Right lobe of liver (tissue), 6 donors: ENCODE measurements at regions not wholly inside any gene's neighbourhood (a gene's known extent, or its start where the extent isn't known, plus 50 kb on each side); places are given as distances from the start of the nearest gene placed in this dataset.

ENCODE experiments used
- ATAC-seq, 4 donors: fragments of 200-7000 bp; cut with Tn5 transposase; one replicate each; pipeline ENCODE4 v1.9.1; 2020; ENCODE audit warnings: mild to moderate bottlenecking in 4 of 4, moderate library complexity in 4 of 4
- DNase-seq, 3 donors: peaks; one replicate each; pipeline ENCODE4 v3.0.0-alpha.2; 2020
- H3K27ac ChIP-seq, 3 donors: fragments of 200-600 bp; one replicate each; pipeline ENCODE4 v1.8.0; 2022
- H3K27me3 ChIP-seq, 2 donors: fragments of 200-600 bp; one replicate each; pipeline ENCODE4 v1.8.0; 2022
- H3K36me3 ChIP-seq, 4 donors: fragments of 200-600 bp; sonication (generic) in 1 of 4; one replicate each; pipeline versions ENCODE4 v1.5.1 to v1.8.0; 2017 to 2022; ENCODE audit warnings: control low read depth in 1 of 4
- H3K4me1 ChIP-seq, 4 donors: fragments of 200-600 bp; sonication (generic) in 1 of 4; one replicate each; pipeline versions ENCODE4 v1.5.1 to v1.8.0; 2017 to 2022; ENCODE audit warnings: control low read depth in 1 of 4
- H3K4me3 ChIP-seq, 3 donors: fragments of 200-600 bp; one replicate each; pipeline ENCODE4 v1.8.0; 2022
- H3K9me3 ChIP-seq, 4 donors: fragments of 200-600 bp; sonication (generic) in 1 of 4; one replicate each; pipeline versions ENCODE4 v1.5.1 to v1.8.0; 2017 to 2022; ENCODE audit warnings: control low read depth in 1 of 4
- POLR2A ChIP-seq: fragments of 450-650 bp; IDR thresholded peaks from one replicate; pipeline ENCODE4 v1.6.1; 2017; ENCODE audit warnings: antibody characterized with exemption, mild to moderate bottlenecking
- WGBS: methylation state at CpG from one replicate; pipeline ENCODE4 v1.1.6; 2018; ENCODE audit warnings: low coverage, low lambda C conversion rate; ENCODE audit not compliant: insufficient coverage; ENCODE audit errors: missing lambda C conversion rate; 5-methylcytosine and 5-hydroxymethylcytosine counted together
- intact Hi-C, 2 donors: fragments of 100-400 bp; cut with DNase I; formaldehyde crosslinking; loops; one replicate each; pipeline versions ENCODE4 v1.11.2 to v1.14.1; 2022
- TF ChIP-seq, protein P1 (sequence below), 4 donors: fragments of 200-600 bp in 3 of 4; fragments of 450-650 bp in 1 of 4; IDR thresholded peaks; one replicate each; pipeline versions ENCODE4 v1.5.1 to v1.8.0; 2016 to 2022; ENCODE audit warnings: antibody characterized with exemption in 4 of 4, mild to moderate bottlenecking in 2 of 4
- donor health status: DM: no; HTN: yes; CAD: no.
- donor health status: DM: no; HTN: no; CAD: no.
- donor health status: DM: no; HTN: no; CAD: no.
- donor health status: DM: no; HTN: yes; CAD: no.
- donor health status: DM: no; HTN: yes; CAD: no.

GRCh38 chr14:97970222-97970621, 1173.0 kb downstream of the VRK1 start:
- H3K36me3 ChIP-seq = no peaks in the 10 kb centered on the region
- no peaks in the 10 kb centered on the region for H3K27me3 ChIP-seq
- H3K4me1 ChIP-seq = no peaks in the 10 kb centered on the region
- no peak overlapping the region for H3K27ac ChIP-seq
- intact Hi-C loops = no loop called here
- ATAC-seq (no peak), DNase-seq (no peak)
- no peak overlapping the region for H3K4me3 ChIP-seq
- TF ChIP-seq, protein P1, sequence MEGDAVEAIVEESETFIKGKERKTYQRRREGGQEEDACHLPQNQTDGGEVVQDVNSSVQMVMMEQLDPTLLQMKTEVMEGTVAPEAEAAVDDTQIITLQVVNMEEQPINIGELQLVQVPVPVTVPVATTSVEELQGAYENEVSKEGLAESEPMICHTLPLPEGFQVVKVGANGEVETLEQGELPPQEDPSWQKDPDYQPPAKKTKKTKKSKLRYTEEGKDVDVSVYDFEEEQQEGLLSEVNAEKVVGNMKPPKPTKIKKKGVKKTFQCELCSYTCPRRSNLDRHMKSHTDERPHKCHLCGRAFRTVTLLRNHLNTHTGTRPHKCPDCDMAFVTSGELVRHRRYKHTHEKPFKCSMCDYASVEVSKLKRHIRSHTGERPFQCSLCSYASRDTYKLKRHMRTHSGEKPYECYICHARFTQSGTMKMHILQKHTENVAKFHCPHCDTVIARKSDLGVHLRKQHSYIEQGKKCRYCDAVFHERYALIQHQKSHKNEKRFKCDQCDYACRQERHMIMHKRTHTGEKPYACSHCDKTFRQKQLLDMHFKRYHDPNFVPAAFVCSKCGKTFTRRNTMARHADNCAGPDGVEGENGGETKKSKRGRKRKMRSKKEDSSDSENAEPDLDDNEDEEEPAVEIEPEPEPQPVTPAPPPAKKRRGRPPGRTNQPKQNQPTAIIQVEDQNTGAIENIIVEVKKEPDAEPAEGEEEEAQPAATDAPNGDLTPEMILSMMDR (IDR thresholded peaks at IDR 0.05) = no peak
- no peak for TF ChIP-seq POLR2A
- WGBS = 32% methylated on average over 1 of the region's 1 CpG
- no peaks in the 10 kb centered on the region for H3K9me3 ChIP-seq

DNA sequence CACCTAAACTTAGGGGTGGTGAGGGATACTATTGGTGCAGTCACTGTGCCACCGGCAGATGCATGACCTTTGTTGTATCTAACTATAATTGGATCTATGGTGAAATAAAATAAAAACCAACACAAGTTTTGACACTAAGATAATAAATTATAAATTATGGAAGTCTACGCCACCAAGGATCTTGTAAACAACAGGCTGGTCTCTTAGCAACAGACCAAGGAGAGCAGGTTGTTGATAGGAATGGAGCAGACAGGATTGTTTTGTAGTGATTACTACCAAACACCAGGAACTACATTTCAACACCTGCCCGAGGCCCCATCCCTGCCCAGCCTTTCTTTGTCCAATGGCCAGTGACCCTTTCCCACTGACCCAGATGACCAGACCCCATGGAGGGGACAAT, 1178.0 kb downstream of the VRK1 start:
- intact Hi-C loops = no loop called here
- Histone ChIP-seq H3K9me3 (no peaks in the 10 kb centered on the region), H3K4me3 (no peak overlapping the region), H3K27me3 (no peaks in the 10 kb centered on the region), H3K27ac (no peak overlapping the region), H3K36me3 (no peaks in the 10 kb centered on the region), H3K4me1 (no peaks in the 10 kb centered on the region)
- ATAC-seq (no peak), DNase-seq (no peak)
- 56% methylated on average over 3 of the region's 3 CpGs for WGBS
- no peak for TF ChIP-seq POLR2A

DNA sequence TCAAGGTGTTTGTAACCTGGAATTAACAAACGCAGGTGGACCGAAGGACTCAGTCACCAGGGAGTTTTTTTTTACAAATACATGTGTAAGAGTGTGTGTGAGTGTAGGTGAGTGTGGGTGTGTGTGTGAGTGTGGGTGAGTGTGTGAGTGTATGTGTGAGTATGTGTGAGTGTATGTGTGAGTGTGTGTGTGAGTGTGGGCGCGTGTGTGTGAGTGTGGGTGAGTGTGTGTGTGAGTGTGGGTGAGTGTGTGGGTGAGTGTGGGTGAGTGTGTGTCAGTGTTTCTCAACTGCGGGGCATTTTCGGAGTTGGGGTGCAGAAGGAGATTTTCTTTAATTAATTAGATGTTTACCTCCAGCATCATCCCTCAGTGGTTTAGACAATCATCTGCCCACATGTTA, 1178.8 kb downstream of the VRK1 start:
- Histone ChIP-seq H3K4me1 (no peaks in the 10 kb centered on the region), H3K27me3 (no peaks in the 10 kb centered on the region), H3K4me3 (no peak overlapping the region), H3K27ac (no peak overlapping the region), H3K36me3 (no peaks in the 10 kb centered on the region), H3K9me3 (no peaks in the 10 kb centered on the region)
- TF ChIP-seq POLR2A = no peak
- TF ChIP-seq, protein P1 (IDR thresholded peaks at IDR 0.05) = no peak
- ATAC-seq (no peak), DNase-seq (no peak)
- intact Hi-C loops = no loop called here
- WGBS = 45% methylated on average over 4 of the region's 6 CpGs

- Histone ChIP-seq H3K9me3 (no peaks in the 10 kb centered on the region), H3K27ac (no peak overlapping the region), H3K27me3 (no peaks in the 10 kb centered on the region), H3K4me3 (no peak overlapping the region), H3K36me3 (no peaks in the 10 kb centered on the region), H3K4me1 (no peaks in the 10 kb centered on the region)
- no peak for TF ChIP-seq POLR2A
- TF ChIP-seq, protein P1 (IDR thresholded peaks at IDR 0.05) = no peak
- DNase-seq (no peak), ATAC-seq (no peak)
- WGBS = 49% methylated on average over 2 of the region's 6 CpGs
- intact Hi-C loops = no loop called here
These were observed 1179.7 kb downstream of the VRK1 start for GRCh38 chr14:97976861-97977260.

DNA sequence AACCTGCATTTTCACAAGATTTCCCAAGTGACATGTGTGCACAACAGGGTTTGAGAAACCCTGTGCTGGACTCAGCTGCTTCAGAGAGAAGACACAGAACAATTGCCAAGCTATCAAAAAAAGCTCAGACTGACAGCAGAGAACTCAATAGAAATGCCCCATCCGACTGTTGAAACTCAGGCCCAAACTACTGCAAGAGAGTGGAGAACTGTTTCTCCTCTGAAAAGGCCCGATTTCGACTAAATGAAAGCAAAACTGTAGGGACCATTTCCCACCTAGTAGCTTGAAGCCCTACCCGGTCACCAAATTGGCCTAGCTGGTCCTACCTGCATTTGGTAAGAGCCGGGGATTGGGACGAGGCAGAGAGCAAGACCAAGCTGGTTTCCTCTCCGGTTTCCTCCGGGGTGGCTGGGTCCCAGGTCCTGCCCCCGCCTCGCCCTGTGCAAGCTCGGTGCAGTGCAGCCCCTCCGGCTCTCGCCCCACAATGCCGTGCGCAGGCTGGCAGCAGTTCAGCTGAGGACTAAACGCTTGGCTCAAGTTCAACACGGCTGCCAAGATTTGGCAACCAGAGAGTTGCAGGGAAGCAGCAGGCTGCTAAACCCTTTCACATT, 1180.6 kb downstream of the VRK1 start:
- DNase-seq (peak; percentile 36 to 66 (median 54)), ATAC-seq (peak; percentile 35 to 64 (median 54))
- Histone ChIP-seq H3K27me3 (no peaks in the 10 kb centered on the region), H3K9me3 (no peaks in the 10 kb centered on the region), H3K4me1 (no peaks in the 10 kb centered on the region), H3K27ac (no peak overlapping the region), H3K36me3 (no peaks in the 10 kb centered on the region), H3K4me3 (peak overlapping the region in 2 of 3 donors; percentile 1 to 4)
- WGBS = 52% methylated on average over 7 of the region's 17 CpGs
- intact Hi-C loops = no loop called here
- TF ChIP-seq, protein P1 (IDR thresholded peaks at IDR 0.05) = no peak
- TF ChIP-seq POLR2A = no peak
